ENCODE measurements at regions not wholly inside any gene's neighbourhood (a gene's known extent, or its start where the extent isn't known, plus 50 kb on each side); places are given as distances from the start of the nearest gene placed in this dataset.
"Not testable (repeated sequence)": the region's sequence is repeated elsewhere in the genome, so short reads cannot be mapped to it uniquely, and the experiment has no call there.

DNA sequence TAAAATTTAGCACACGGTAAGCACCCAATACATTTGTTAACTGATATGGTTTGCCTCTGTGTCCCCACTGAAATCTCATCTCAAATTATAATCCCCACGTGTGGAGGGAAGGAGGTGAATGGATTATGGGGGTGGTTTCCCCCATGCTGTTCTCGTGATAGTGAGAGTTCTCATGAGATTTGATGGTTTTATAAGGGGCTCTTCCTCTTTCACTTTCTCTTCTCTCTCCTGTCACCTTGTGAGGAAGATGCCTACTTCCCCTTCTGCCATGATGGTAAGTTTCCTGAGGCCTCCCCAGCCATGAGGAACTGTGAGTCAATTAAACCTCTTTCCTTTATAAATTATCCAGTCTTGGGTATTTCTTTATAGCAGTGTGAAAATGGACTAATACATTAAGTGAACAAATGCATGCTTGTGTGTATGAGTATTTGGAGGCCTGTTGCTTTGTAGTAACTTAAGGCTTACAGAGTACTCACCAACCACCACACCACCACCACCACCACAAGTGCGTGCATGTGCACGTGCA lies 159.8 kb downstream of the MTX2 start:
- not testable (repeated sequence) for TF ChIP-seq POLR2A, POLR2AphosphoS5, TAF1 (IDR thresholded peaks at IDR 0.05; ENCODE audit: low read depth, low read length)

All from GM12891 (cell line).